GM21381 (cell line): ENCODE measurements at regions not wholly inside any gene's neighbourhood (a gene's known extent, or its start where the extent isn't known, plus 50 kb on each side); places are given as distances from the start of the nearest gene placed in this dataset.

Source experiments
- ATAC-seq: cut with Tn5 transposase; IDR thresholded peaks from one replicate; pipeline ENCODE4 v1.9.1; 2021; ENCODE audit warnings: mild to moderate bottlenecking, moderate library complexity; ENCODE audit not compliant: unreplicated experiment

GRCh38 chr1:103256490-103256889 lies 148.2 kb upstream of the COL11A1 start:
- ATAC-seq: no peak

GRCh38 chr1:103254691-103255090 lies 146.4 kb upstream of the COL11A1 start:
- ATAC-seq: no peak

GRCh38 chr1:103250441-103250861 lies 142.1 kb upstream of the COL11A1 start:
- no peak for ATAC-seq

- no peak for ATAC-seq
Observed at GRCh38 chr1:103248417-103249102, 140.2 kb upstream of the COL11A1 start.

- no peak for ATAC-seq
Observed at GRCh38 chr1:103247517-103247916, 139.2 kb upstream of the COL11A1 start.

GRCh38 chr1:103243481-103243880 lies 135.2 kb upstream of the COL11A1 start:
- no peak for ATAC-seq

- ATAC-seq: no peak
Observed at GRCh38 chr1:103239034-103239433, 130.7 kb upstream of the COL11A1 start.

GRCh38 chr1:103230061-103230460 lies 121.7 kb upstream of the COL11A1 start:
- ATAC-seq: no peak

- ATAC-seq: no peak
Observed at GRCh38 chr1:103220631-103221041, 112.3 kb upstream of the COL11A1 start.

GRCh38 chr1:103218821-103219220 lies 110.5 kb upstream of the COL11A1 start:
- ATAC-seq: no peak

- ATAC-seq: no peak
Observed at GRCh38 chr1:103218369-103218768, 110.0 kb upstream of the COL11A1 start.

GRCh38 chr1:103211073-103211472 lies 102.8 kb upstream of the COL11A1 start:
- no peak for ATAC-seq

- no peak for ATAC-seq
Observed at GRCh38 chr1:103208844-103209243, 100.5 kb upstream of the COL11A1 start.

- ATAC-seq: no peak
Observed at GRCh38 chr1:103199001-103199400, 90.7 kb upstream of the COL11A1 start.

- no peak for ATAC-seq
Observed at GRCh38 chr1:103198076-103198475, 89.8 kb upstream of the COL11A1 start.

GRCh38 chr1:103197216-103197615 lies 88.9 kb upstream of the COL11A1 start:
- ATAC-seq: no peak

- ATAC-seq: no peak
Observed at GRCh38 chr1:103194984-103195383, 86.7 kb upstream of the COL11A1 start.

GRCh38 chr1:103194060-103194459 lies 85.7 kb upstream of the COL11A1 start:
- ATAC-seq: no peak

- ATAC-seq: no peak
Observed at GRCh38 chr1:103191327-103191726, 83.0 kb upstream of the COL11A1 start.

- no peak for ATAC-seq
Observed at GRCh38 chr1:103190766-103191165, 82.4 kb upstream of the COL11A1 start.

- no peak for ATAC-seq
Observed at GRCh38 chr1:103187673-103188072, 79.4 kb upstream of the COL11A1 start.

GRCh38 chr1:103180660-103181059 lies 72.3 kb upstream of the COL11A1 start:
- no peak for ATAC-seq

GRCh38 chr1:103177108-103177775 lies 68.9 kb upstream of the COL11A1 start:
- ATAC-seq: no peak
